ENCODE measurements at regions not wholly inside any gene's neighbourhood (a gene's known extent, or its start where the extent isn't known, plus 50 kb on each side); places are given as distances from the start of the nearest gene placed in this dataset.

- TF ChIP-seq CTCF (IDR thresholded peaks at IDR 0.05): no peak
- TF ChIP-seq POLR2A (IDR thresholded peaks at IDR 0.05): no peak
These were observed 469.6 kb upstream of the MYT1L start for GRCh38 chr2:2800697-2801096.

All from body of pancreas (tissue), 4 donors.